ENCODE measurements at regions not wholly inside any gene's neighbourhood (a gene's known extent, or its start where the extent isn't known, plus 50 kb on each side); places are given as distances from the start of the nearest gene placed in this dataset.

DNA sequence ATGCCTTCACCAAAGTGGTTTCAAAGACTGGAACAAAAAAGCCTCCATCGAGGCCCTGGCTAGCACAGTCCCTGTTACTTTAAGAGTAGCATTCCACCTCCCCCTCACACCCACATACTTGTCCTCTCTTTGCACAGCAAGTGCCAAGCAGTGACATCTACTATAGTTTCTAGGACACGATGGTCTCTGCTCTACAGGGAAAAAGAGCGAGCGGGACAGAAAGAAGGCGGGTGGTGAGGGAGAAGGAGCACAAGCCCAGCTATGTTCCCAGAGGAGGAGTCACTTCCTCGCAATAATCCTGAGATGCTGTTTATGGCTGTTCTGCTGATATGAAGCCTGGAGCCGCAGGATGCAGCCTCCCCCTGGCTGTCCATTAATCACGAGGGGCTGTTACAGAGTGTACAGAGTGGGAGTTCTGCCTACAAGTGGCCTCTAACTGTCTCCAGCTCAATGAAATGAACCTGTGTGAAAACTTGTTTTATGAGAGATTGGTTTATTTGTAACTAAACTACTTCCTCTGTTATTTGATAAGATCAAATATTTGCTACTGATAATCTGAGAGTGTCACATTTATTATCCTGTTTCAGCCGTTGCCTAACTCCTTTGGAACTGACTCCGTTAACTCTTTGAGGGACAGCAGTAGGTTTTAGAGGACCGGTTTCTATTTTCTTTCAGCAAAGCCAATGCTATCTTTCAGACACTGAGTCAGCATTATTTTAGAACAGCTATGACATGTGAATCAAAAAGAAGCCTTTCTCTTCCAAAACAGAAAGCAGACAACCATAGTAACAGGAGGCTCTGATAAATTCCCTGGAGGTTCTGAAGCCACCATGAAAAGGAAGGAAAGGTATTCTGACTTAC is 208.0 kb downstream of the SPRY2 start:
- no peak for DNase-seq
- Mint-ChIP-seq H3K27me3 (peaks cover 2% of the 10 kb centered on the region), H3K36me3 (ENCODE audit: low read depth) (no peaks in the 10 kb centered on the region), H3K4me1 (no peaks in the 10 kb centered on the region), H3K4me3 (no peak overlapping the region), H3K9me3 (no peaks in the 10 kb centered on the region), H3K27ac (no peak overlapping the region)
- no peak for ATAC-seq (ENCODE audit: low read depth)
- POLR2A ChIA-PET: no interaction called here
- intact Hi-C loops (cut with micrococcal nuclease): no loop called here
- TF ChIP-seq, protein P1, sequence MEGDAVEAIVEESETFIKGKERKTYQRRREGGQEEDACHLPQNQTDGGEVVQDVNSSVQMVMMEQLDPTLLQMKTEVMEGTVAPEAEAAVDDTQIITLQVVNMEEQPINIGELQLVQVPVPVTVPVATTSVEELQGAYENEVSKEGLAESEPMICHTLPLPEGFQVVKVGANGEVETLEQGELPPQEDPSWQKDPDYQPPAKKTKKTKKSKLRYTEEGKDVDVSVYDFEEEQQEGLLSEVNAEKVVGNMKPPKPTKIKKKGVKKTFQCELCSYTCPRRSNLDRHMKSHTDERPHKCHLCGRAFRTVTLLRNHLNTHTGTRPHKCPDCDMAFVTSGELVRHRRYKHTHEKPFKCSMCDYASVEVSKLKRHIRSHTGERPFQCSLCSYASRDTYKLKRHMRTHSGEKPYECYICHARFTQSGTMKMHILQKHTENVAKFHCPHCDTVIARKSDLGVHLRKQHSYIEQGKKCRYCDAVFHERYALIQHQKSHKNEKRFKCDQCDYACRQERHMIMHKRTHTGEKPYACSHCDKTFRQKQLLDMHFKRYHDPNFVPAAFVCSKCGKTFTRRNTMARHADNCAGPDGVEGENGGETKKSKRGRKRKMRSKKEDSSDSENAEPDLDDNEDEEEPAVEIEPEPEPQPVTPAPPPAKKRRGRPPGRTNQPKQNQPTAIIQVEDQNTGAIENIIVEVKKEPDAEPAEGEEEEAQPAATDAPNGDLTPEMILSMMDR (IDR thresholded peaks at IDR 0.05): no peak
- CTCF ChIA-PET: no interaction called here

DNA sequence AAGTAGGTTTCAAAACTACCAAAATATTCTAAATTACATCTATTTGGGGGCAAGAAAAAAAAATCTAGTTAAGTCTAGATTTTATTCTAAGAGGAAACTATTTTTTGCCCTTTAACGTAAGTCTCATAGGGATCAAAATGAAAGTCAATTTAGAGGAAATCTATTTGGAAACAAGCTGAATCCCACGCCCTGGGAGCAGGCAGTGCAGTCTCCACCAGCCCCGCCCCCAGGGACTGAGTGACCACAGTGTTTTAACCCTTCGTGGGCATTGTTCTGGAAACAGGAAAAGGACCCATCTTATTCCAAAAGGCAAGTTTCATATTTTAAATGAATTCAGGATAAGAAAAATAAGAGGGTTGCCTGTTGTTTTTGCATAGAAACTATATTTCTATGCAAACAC is 209.7 kb downstream of the SPRY2 start:
- Mint-ChIP-seq H3K4me3 (no peak overlapping the region), H3K4me1 (no peaks in the 10 kb centered on the region), H3K27ac (no peak overlapping the region), H3K36me3 (ENCODE audit: low read depth) (no peaks in the 10 kb centered on the region), H3K9me3 (no peaks in the 10 kb centered on the region), H3K27me3 (peaks cover 2% of the 10 kb centered on the region)
- intact Hi-C loops (cut with micrococcal nuclease): no loop called here
- ChIA-PET CTCF (no interaction called here), POLR2A (no interaction called here)
- ATAC-seq (ENCODE audit: low read depth) (no peak), DNase-seq (no peak)
- TF ChIP-seq, protein P1 (IDR thresholded peaks at IDR 0.05): no peak

DNA sequence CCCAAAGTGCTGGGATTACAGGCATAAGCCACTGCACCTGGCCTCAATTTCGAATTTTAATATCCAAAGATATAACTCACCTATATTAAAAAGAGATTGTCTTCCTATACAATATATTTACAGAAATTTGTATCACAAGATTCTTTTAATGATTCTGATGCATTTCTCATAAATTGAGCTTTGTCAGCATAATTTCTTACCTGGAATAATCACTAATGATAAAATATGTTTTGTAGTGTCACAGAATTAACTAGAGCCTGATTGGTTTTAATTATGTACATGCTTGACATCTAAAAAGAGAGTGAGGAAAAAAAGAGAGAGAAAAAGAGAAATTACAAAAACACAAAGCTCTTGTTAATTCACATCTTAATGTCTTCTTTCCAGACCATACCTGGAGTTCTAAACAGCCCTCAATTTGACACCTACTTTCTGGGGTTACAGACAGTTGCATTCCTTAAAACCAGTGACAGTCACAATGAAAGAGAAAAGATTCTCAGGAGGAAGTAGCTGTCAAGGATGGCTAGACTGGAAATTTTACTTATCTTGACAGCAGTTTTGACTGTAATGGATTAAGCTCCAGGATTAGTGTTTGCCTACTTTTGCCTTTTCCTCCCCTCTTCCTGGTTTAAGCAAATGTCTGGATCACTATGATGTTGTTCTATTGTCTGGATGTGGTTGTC is 214.4 kb downstream of the SPRY2 start:
- H3K4me3 Mint-ChIP-seq: no peak overlapping the region
- ATAC-seq (ENCODE audit: low read depth) (no peak), DNase-seq (no peak)
- H3K4me1 Mint-ChIP-seq: no peaks in the 10 kb centered on the region
- peaks cover 2% of the 10 kb centered on the region for H3K27me3 Mint-ChIP-seq
- intact Hi-C loops (cut with micrococcal nuclease): no loop called here
- no peaks in the 10 kb centered on the region for H3K36me3 Mint-ChIP-seq (ENCODE audit: low read depth)
- CTCF ChIA-PET: no interaction called here
- POLR2A ChIA-PET: no interaction called here
- TF ChIP-seq, protein P1 (IDR thresholded peaks at IDR 0.05): no peak
- H3K9me3 Mint-ChIP-seq: no peaks in the 10 kb centered on the region
- H3K27ac Mint-ChIP-seq: no peak overlapping the region

DNA sequence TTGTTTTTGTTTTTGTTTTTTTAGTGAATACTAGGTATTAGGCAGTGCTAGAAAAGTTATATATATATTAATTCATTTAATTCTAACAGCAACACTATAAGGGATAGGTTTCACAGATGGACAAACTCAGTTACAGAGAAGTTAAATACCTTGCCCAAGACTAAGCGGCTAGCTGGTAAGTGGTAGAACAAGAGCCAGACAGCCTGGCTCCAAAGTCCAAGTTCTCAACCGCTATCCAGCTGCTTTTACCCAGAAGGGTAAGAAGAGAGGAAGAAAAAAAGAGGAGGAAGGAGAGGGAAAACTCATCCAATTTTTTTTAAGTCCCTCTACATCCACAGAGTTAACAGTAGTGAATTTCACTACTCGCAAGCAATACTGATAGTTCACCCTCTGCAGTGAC is 217.0 kb downstream of the SPRY2 start:
- no peaks in the 10 kb centered on the region for H3K9me3 Mint-ChIP-seq
- H3K4me3 Mint-ChIP-seq: no peak overlapping the region
- no peak for ATAC-seq (ENCODE audit: low read depth)
- peaks cover 2% of the 10 kb centered on the region for H3K27me3 Mint-ChIP-seq
- TF ChIP-seq, protein P1 (IDR thresholded peaks at IDR 0.05): no peak
- intact Hi-C loops (cut with micrococcal nuclease): no loop called here
- no peaks in the 10 kb centered on the region for H3K36me3 Mint-ChIP-seq (ENCODE audit: low read depth)
- no peaks in the 10 kb centered on the region for H3K4me1 Mint-ChIP-seq
- H3K27ac Mint-ChIP-seq: no peak overlapping the region
- DNase-seq: no peak
- ChIA-PET POLR2A (no interaction called here), CTCF (no interaction called here)

DNA sequence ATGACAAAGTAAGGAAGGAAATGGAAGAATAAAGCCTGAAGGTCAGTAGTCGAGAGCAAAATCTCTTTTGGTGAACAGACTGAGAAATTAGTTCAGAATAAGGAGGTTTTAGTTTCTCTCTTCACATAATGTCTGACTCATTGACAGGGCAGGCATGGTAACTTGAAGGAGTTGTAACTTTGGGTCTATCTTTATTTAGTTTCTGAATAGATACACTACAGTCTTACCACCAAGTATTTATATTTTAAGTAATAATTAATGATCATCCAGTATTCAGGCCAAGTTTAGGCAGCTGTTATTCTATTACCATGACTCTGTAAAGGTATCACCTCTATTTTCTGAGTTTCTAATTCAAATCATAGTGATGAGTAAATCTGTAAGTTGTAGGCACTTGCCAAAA is 219.9 kb downstream of the SPRY2 start:
- no peak overlapping the region for H3K27ac Mint-ChIP-seq
- ChIA-PET POLR2A (no interaction called here), CTCF (no interaction called here)
- H3K4me1 Mint-ChIP-seq: no peaks in the 10 kb centered on the region
- no peaks in the 10 kb centered on the region for H3K9me3 Mint-ChIP-seq
- no peaks in the 10 kb centered on the region for H3K36me3 Mint-ChIP-seq (ENCODE audit: low read depth)
- H3K27me3 Mint-ChIP-seq: no peaks in the 10 kb centered on the region
- ATAC-seq (ENCODE audit: low read depth): no peak
- TF ChIP-seq, protein P1 (IDR thresholded peaks at IDR 0.05): no peak
- DNase-seq: no peak
- intact Hi-C loops (cut with micrococcal nuclease): no loop called here
- no peak overlapping the region for H3K4me3 Mint-ChIP-seq
